H1 (cell line): ENCODE measurements at regions not wholly inside any gene's neighbourhood (a gene's known extent, or its start where the extent isn't known, plus 50 kb on each side); places are given as distances from the start of the nearest gene placed in this dataset.

Experiments
- CTCF ChIA-PET: fragments of 300-600 bp; sonication (Branson Sonifier 250); formaldehyde crosslinking; loops from one replicate; lab custom pipeline; 2021; ENCODE audit not compliant: partially characterized antibody; lab: Charles Lee
- POLR2A ChIA-PET: fragments of 300-600 bp; sonication (Branson Sonifier 250); formaldehyde crosslinking; loops from one replicate; lab custom pipeline; 2021; ENCODE audit warnings: inconsistent platforms; ENCODE audit not compliant: partially characterized antibody; lab: Charles Lee
- DNase-seq, 2 experiments: peaks; one replicate each; pipeline versions ENCODE4 v3.0.0 to v3.0.0-alpha.2; 2010 to 2022; ENCODE audit warnings: low spot score in 2 of 2, low read depth in 1 of 2, mixed read lengths in 1 of 2
- FAIRE-seq: peaks from 2 replicates; lab custom pipeline; 2011; peaks lifted over from hg19 to GRCh38; lab: Jason Lieb, UNC
- H2AFZ ChIP-seq: 2 replicates; pipeline ENCODE4 v1.8.1; 2012; ENCODE audit warnings: low read length, inconsistent platforms
- H2AK5ac ChIP-seq: 2 replicates; pipeline ENCODE4 v1.6.1; 2013; ENCODE audit warnings: low read depth, low read length
- H2BK120ac ChIP-seq: replicated peaks from 2 replicates; pipeline ENCODE3; 2013; ENCODE audit warnings: low read depth, low read length, inconsistent platforms
- H2BK12ac ChIP-seq: 2 replicates; pipeline ENCODE4 v1.6.1; 2013; ENCODE audit warnings: low read depth, low read length
- H2BK15ac ChIP-seq: 2 replicates; pipeline ENCODE4 v1.6.1; 2013; ENCODE audit warnings: low read length
- H2BK20ac ChIP-seq: 2 replicates; pipeline ENCODE4 v1.6.1; 2013; ENCODE audit warnings: low read length
- H2BK5ac ChIP-seq: 2 replicates; pipeline ENCODE4 v1.6.1; 2013; ENCODE audit warnings: low read depth, low read length
- H3K14ac ChIP-seq: 2 replicates; pipeline ENCODE4 v1.6.1; 2013; ENCODE audit warnings: inconsistent platforms; ENCODE audit not compliant: insufficient read length
- H3K18ac ChIP-seq: 2 replicates; pipeline ENCODE4 v1.6.1; 2013; ENCODE audit warnings: low read length; ENCODE audit errors: extremely low read depth
- H3K23ac ChIP-seq: 2 replicates; pipeline ENCODE4 v1.6.1; 2013; ENCODE audit warnings: inconsistent platforms; ENCODE audit not compliant: insufficient read length
- H3K23me2 ChIP-seq: 2 replicates; pipeline ENCODE4 v1.6.1; 2013; ENCODE audit warnings: low read depth, low read length
- H3K27ac ChIP-seq: 2 replicates; pipeline ENCODE4 v1.6.1; 2011; ENCODE audit warnings: low read depth, low read length, inconsistent platforms
- H3K27me3 ChIP-seq, 4 experiments: replicated peaks in 1 of 4; 1 replicate in 1 of 4; 2 replicates in 3 of 4; pipeline versions ENCODE4 v1.6.1 to v1.8.1; 2011 to 2013; ENCODE audit warnings: low read length in 3 of 4, mild to moderate bottlenecking in 3 of 4, inconsistent platforms in 2 of 4, mixed read lengths in 2 of 4, moderate library complexity in 1 of 4; ENCODE audit not compliant: control insufficient read depth in 3 of 4, insufficient read depth in 3 of 4; ENCODE audit errors: extremely low read depth in 1 of 4
- H3K36me3 ChIP-seq, 4 experiments: 2 replicates each; pipeline versions ENCODE4 v1.6.1 to v1.8.1; 2011 to 2013; ENCODE audit warnings: mild to moderate bottlenecking in 4 of 4, low read length in 3 of 4, moderate library complexity in 2 of 4, control low read depth in 1 of 4, inconsistent platforms in 1 of 4; ENCODE audit not compliant: insufficient read depth in 4 of 4, control insufficient read depth in 2 of 4
- H3K4ac ChIP-seq: replicated peaks from 2 replicates; pipeline ENCODE3; 2013; ENCODE audit warnings: low read length, low read depth, mixed read lengths, inconsistent platforms; ENCODE audit not compliant: insufficient read length
- H3K4me1 ChIP-seq, 4 experiments: replicated peaks in 1 of 4; 1 replicate in 1 of 4; 2 replicates in 3 of 4; pipeline versions ENCODE4 v1.6.1 to v1.8.1; 2011 to 2013; ENCODE audit warnings: low read length in 3 of 4, inconsistent platforms in 2 of 4, mixed read lengths in 1 of 4; ENCODE audit not compliant: insufficient read depth in 4 of 4, control insufficient read depth in 3 of 4
- H3K4me2 ChIP-seq, 2 experiments: 2 replicates each; pipeline versions ENCODE4 v1.6.1 to v1.8.1; 2011 to 2013; ENCODE audit warnings: low read depth in 2 of 2, low read length in 2 of 2, control low read depth in 1 of 2, inconsistent platforms in 1 of 2, mild to moderate bottlenecking in 1 of 2; ENCODE audit not compliant: insufficient read depth in 1 of 2
- H3K4me3 ChIP-seq, 4 experiments: fragments of 200-600, 300-600 bp in 1 of 4; sonication (generic), shearing (Covaris generic), sonication (Bioruptor Twin) in 1 of 4; 2 replicates each; pipeline versions ENCODE4 v1.5.1 to v1.8.1; 2011 to 2016; ENCODE audit warnings: low read length in 4 of 4, low read depth in 3 of 4, control low read depth in 2 of 4, inconsistent platforms in 2 of 4, mild to moderate bottlenecking in 2 of 4, mixed read lengths in 1 of 4, moderate library complexity in 1 of 4; ENCODE audit not compliant: insufficient read depth in 2 of 4; ENCODE audit errors: extremely low read depth in 1 of 4
- H3K56ac ChIP-seq: replicated peaks from 2 replicates; pipeline ENCODE3; 2013; ENCODE audit warnings: low read depth, mild to moderate bottlenecking, mixed read lengths, low read length, inconsistent platforms; ENCODE audit not compliant: insufficient read length
- H3K79me1 ChIP-seq: 2 replicates; pipeline ENCODE4 v1.6.1; 2013; ENCODE audit warnings: low read depth, low read length, control low read depth
- H3K79me2 ChIP-seq, 2 experiments: 2 replicates each; pipeline versions ENCODE4 v1.6.1 to v1.8.1; 2012 to 2013; ENCODE audit warnings: low read length in 2 of 2, mild to moderate bottlenecking in 2 of 2, inconsistent platforms in 1 of 2; ENCODE audit not compliant: insufficient read depth in 2 of 2, control insufficient read depth in 1 of 2
- H3K9ac ChIP-seq, 4 experiments: replicated peaks in 1 of 4; 1 replicate in 1 of 4; 2 replicates in 3 of 4; pipeline versions ENCODE4 v1.6.1 to v1.8.1; 2011 to 2013; ENCODE audit warnings: low read depth in 3 of 4, low read length in 3 of 4, control low read depth in 2 of 4, mild to moderate bottlenecking in 2 of 4, moderate library complexity in 2 of 4, inconsistent platforms in 1 of 4; ENCODE audit errors: extremely low read depth in 1 of 4
- H3K9me3 ChIP-seq, 2 experiments: 2 replicates each; pipeline versions ENCODE4 v1.6.1 to v1.8.1; 2012 to 2013; ENCODE audit warnings: mild to moderate bottlenecking in 2 of 2, moderate library complexity in 2 of 2, control low read depth in 1 of 2, inconsistent platforms in 1 of 2, low read depth in 1 of 2, low read length in 1 of 2, mixed read lengths in 1 of 2; ENCODE audit not compliant: insufficient read depth in 2 of 2
- H4K20me1 ChIP-seq, 2 experiments: replicated peaks in 1 of 2; 2 replicates each; pipeline versions ENCODE3 to v1.8.1; 2011 to 2013; ENCODE audit warnings: inconsistent platforms in 2 of 2, low read length in 2 of 2, mild to moderate bottlenecking in 1 of 2; ENCODE audit not compliant: insufficient read depth in 2 of 2, control insufficient read depth in 1 of 2
- H4K5ac ChIP-seq: 2 replicates; pipeline ENCODE4 v1.6.1; 2013; ENCODE audit warnings: low read length, low read depth, mixed read lengths, inconsistent platforms; ENCODE audit not compliant: insufficient read length
- H4K8ac ChIP-seq: 2 replicates; pipeline ENCODE4 v1.8.0; 2013; ENCODE audit warnings: mild to moderate bottlenecking, moderate library complexity, low read length, inconsistent platforms; ENCODE audit not compliant: insufficient read depth; ENCODE audit errors: extremely low read depth
- H4K91ac ChIP-seq: replicated peaks from 2 replicates; pipeline ENCODE3; 2013; ENCODE audit warnings: low read length, mixed read lengths, inconsistent platforms; ENCODE audit not compliant: insufficient read length
- BACH1 ChIP-seq: IDR thresholded peaks from 2 replicates; pipeline ENCODE4 v1.6.1; 2012; ENCODE audit warnings: low read length, improper control_type of control experiment
- CEBPB ChIP-seq: IDR thresholded peaks from 2 replicates; pipeline ENCODE4 v1.6.1; 2012; ENCODE audit warnings: low read depth, low read length
- GABPA ChIP-seq: IDR thresholded peaks from 2 replicates; pipeline ENCODE4 v1.6.1; 2011; ENCODE audit warnings: mild to moderate bottlenecking, low read length, moderate library complexity, borderline replicate concordance; ENCODE audit not compliant: insufficient read depth
- KDM1A ChIP-seq: fragments of 200-600, 300-600 bp; sonication (generic); IDR thresholded peaks from 2 replicates; pipeline ENCODE4 v1.7.1; 2016; ENCODE audit warnings: mild to moderate bottlenecking, low read length, borderline replicate concordance
- TAF1 ChIP-seq: IDR thresholded peaks from 2 replicates; pipeline ENCODE4 v1.6.1; 2011; ENCODE audit warnings: mild to moderate bottlenecking, low read depth, low read length
- TAF7 ChIP-seq: optimal IDR thresholded peaks from 2 replicates; pipeline ENCODE3; 2011; ENCODE audit warnings: low read depth, mild to moderate bottlenecking, inconsistent platforms, low read length, moderate library complexity, borderline replicate concordance
- WGBS, 2 experiments: shearing (Covaris generic) in 1 of 2; methylation state at CpG; one replicate each; pipeline versions ENCODE4 v1.1.6 to v1.1.7; 2013 to 2015; ENCODE audit warnings: low lambda C conversion rate in 2 of 2, mixed read lengths in 2 of 2, inconsistent platforms in 1 of 2, low coverage in 1 of 2, missing lambda C conversion rate in 1 of 2; ENCODE audit not compliant: insufficient replicate concordance in 2 of 2, insufficient coverage in 1 of 2, insufficient read length in 1 of 2; ENCODE audit errors: extremely low coverage in 1 of 2, missing lambda C conversion rate in 1 of 2; 5-methylcytosine and 5-hydroxymethylcytosine counted together

DNA sequence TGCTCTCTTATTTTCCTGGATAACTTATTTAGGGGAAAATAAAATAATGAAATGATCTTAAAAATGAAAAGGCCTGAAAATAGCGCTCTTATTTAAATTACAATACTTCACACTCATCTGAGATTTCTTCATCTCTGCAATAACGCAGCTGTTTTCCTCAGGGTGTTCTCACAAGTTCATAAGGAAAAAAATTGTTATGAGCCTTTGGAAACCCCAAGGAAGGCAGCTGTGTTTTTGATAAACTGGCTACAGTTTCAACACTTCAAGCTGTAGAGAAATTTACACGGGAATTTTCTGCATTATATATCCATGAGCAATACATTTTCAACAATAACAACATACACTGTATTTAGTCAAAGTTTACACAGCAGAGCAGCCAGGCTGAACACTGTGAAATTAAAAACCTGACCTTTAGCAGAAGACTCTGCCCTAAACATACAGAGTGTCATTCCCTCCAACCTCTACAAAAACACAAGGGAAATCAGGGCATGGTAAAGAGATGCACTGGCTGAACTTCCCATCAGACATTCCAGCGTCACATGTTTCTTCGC, 959.6 kb downstream of the SLC4A3 start:
- no peak for FAIRE-seq
- Histone ChIP-seq H3K4me1 (no peaks in the 10 kb centered on the region), H2BK120ac (no peak overlapping the region), H4K8ac (no peak overlapping the region), H3K36me3 (no peaks in the 10 kb centered on the region), H4K5ac (no peak overlapping the region), H3K56ac (no peak overlapping the region), H4K91ac (no peak overlapping the region), H3K79me2 (no peaks in the 10 kb centered on the region), H3K4ac (no peak overlapping the region), H3K27me3 (no peaks in the 10 kb centered on the region)
- no peak for DNase-seq
- CTCF ChIA-PET: no interaction called here
- TF ChIP-seq TAF7 (no peak), TAF1 (no peak), KDM1A (no peak), GABPA (no peak), BACH1 (no peak), CEBPB (no peak)
- TF ChIP-seq, all 59 proteins: peak for 0
- Histone ChIP-seq H3K23ac (no peak overlapping the region), H3K14ac (no peak overlapping the region), H2BK15ac (no peak overlapping the region), H3K9ac (no peak overlapping the region), H2BK5ac (no peak overlapping the region), H3K4me2 (no peak overlapping the region), H3K23me2 (no peaks in the 10 kb centered on the region), H2BK20ac (no peak overlapping the region), H4K20me1 (no peaks in the 10 kb centered on the region), H3K9me3 (no peaks in the 10 kb centered on the region), H2BK12ac (no peak overlapping the region), H3K27ac (no peak overlapping the region), H2AFZ (peak overlapping the region; percentile 63; the same call in 1 of the 2 replicates), H2AK5ac (no peak overlapping the region), H3K18ac (no peak overlapping the region), H3K79me1 (no peaks in the 10 kb centered on the region), H3K4me3 (no peak overlapping the region)
- POLR2A ChIA-PET: no interaction called here
- WGBS, 2 experiments: 90% methylated on average over 5 of the region's 5 CpGs; no CpG with 5 or more reads in 1 of the 2 experiments
